ENCODE measurements at regions not wholly inside any gene's neighbourhood (a gene's known extent, or its start where the extent isn't known, plus 50 kb on each side); places are given as distances from the start of the nearest gene placed in this dataset.

DNA sequence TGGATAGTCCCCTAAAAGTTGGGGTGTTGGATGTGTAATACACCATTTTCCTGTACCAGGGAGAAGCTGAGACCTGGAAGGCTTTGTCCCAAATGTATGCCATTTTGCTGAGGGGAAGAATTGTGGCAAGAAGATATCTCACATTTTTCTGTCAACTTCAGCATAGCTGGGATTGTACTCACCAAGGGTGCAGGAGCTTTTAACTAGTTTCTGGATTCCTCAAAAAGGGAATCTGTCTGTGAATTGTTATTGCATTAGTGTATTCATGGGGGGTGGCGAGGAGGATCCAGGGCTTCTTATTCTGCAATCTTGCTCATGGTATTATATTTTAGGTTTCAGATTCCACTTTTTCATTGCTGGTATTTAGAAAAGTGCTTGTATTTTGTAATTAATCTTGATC lies 208.2 kb upstream of the MYOCD start:
- Mint-ChIP-seq H3K4me3 (ENCODE audit: low read depth, unreplicated experiment) (no peak overlapping the region), H3K27ac (ENCODE audit: unreplicated experiment) (no peak overlapping the region), H3K4me1 (ENCODE audit: low read depth, unreplicated experiment) (no peaks in the 10 kb centered on the region)

DNA sequence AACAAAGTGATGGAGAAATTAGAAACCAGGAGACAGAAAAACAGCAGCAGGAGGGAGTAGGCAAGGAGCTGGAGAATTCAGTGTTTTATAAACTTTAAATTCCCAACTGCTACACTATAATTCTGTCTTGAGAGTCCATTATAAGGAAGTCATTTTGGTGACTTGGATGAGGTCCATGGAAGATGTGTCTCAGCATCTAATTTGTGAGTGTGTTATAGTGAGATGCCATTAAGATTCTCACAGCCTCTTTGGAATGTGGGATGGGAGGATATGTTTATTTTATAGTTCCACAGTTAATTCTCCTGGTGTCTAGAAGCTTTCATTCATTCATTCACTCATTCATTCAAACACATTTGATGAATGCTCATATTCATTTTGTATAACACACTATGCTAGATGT lies 206.0 kb upstream of the MYOCD start:
- H3K4me3 Mint-ChIP-seq (ENCODE audit: low read depth, unreplicated experiment) = no peak overlapping the region
- H3K9me3 Mint-ChIP-seq (ENCODE audit: low read depth, unreplicated experiment) = peaks cover 7% of the 10 kb centered on the region
- H3K36me3 Mint-ChIP-seq (ENCODE audit: insufficient read depth, unreplicated experiment) = no peaks in the 10 kb centered on the region
- CTCF ChIA-PET = no interaction called here
- intact Hi-C loops (cut with micrococcal nuclease; ENCODE audit: unreplicated experiment) = no loop called here
- no TSS peak for BruUV-seq (replicated peaks)
- no peak for DNase-seq
- H3K27ac Mint-ChIP-seq (ENCODE audit: unreplicated experiment) = no peak overlapping the region
- no peaks in the 10 kb centered on the region for H3K27me3 Mint-ChIP-seq (ENCODE audit: unreplicated experiment)
- H3K4me1 Mint-ChIP-seq (ENCODE audit: low read depth, unreplicated experiment) = no peaks in the 10 kb centered on the region
- TF ChIP-seq, protein P1, sequence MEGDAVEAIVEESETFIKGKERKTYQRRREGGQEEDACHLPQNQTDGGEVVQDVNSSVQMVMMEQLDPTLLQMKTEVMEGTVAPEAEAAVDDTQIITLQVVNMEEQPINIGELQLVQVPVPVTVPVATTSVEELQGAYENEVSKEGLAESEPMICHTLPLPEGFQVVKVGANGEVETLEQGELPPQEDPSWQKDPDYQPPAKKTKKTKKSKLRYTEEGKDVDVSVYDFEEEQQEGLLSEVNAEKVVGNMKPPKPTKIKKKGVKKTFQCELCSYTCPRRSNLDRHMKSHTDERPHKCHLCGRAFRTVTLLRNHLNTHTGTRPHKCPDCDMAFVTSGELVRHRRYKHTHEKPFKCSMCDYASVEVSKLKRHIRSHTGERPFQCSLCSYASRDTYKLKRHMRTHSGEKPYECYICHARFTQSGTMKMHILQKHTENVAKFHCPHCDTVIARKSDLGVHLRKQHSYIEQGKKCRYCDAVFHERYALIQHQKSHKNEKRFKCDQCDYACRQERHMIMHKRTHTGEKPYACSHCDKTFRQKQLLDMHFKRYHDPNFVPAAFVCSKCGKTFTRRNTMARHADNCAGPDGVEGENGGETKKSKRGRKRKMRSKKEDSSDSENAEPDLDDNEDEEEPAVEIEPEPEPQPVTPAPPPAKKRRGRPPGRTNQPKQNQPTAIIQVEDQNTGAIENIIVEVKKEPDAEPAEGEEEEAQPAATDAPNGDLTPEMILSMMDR (IDR thresholded peaks at IDR 0.05; ENCODE audit: unreplicated experiment) = no peak

More for the DNA sequence above, 208.2 kb upstream of the MYOCD start:
- Mint-ChIP-seq H3K36me3 (ENCODE audit: insufficient read depth, unreplicated experiment) (no peaks in the 10 kb centered on the region), H3K27me3 (ENCODE audit: unreplicated experiment) (no peaks in the 10 kb centered on the region), H3K9me3 (ENCODE audit: low read depth, unreplicated experiment) (peaks cover 4% of the 10 kb centered on the region)
- CTCF ChIA-PET = no interaction called here
- DNase-seq = no peak
- BruUV-seq (replicated peaks) = no TSS peak
- intact Hi-C loops (cut with micrococcal nuclease; ENCODE audit: unreplicated experiment) = no loop called here
- TF ChIP-seq, protein P1 (IDR thresholded peaks at IDR 0.05; ENCODE audit: unreplicated experiment) = no peak

DNA sequence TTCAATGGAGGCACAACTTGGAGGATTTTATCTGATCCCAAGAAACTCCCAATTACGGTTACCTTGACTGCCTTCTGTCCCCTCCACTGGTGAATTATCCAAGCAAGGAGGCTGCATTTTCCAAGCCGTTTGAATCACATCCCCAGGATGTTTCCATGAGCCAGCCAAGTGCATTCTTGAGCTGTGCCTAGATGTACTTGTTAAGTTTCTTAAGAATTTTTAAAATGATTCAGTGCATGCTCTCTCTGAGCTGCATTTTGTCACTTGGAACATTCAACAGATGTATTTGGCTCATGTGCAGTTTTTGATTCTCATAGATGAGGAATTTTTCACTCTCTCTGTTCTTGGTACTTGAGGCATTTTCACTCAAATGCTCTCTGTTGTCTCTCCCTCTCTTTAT lies 202.6 kb upstream of the MYOCD start:
- H3K27ac Mint-ChIP-seq (ENCODE audit: unreplicated experiment) = no peak overlapping the region
- no peak for DNase-seq
- no peaks in the 10 kb centered on the region for H3K27me3 Mint-ChIP-seq (ENCODE audit: unreplicated experiment)
- no peak overlapping the region for H3K4me3 Mint-ChIP-seq (ENCODE audit: low read depth, unreplicated experiment)
- TF ChIP-seq, protein P1 (IDR thresholded peaks at IDR 0.05; ENCODE audit: unreplicated experiment) = no peak
- H3K36me3 Mint-ChIP-seq (ENCODE audit: insufficient read depth, unreplicated experiment) = no peaks in the 10 kb centered on the region
- peaks cover 3% of the 10 kb centered on the region for H3K9me3 Mint-ChIP-seq (ENCODE audit: low read depth, unreplicated experiment)
- intact Hi-C loops (cut with micrococcal nuclease; ENCODE audit: unreplicated experiment) = no loop called here
- no TSS peak for BruUV-seq (replicated peaks)
- CTCF ChIA-PET = no interaction called here
- no peaks in the 10 kb centered on the region for H3K4me1 Mint-ChIP-seq (ENCODE audit: low read depth, unreplicated experiment)

DNA sequence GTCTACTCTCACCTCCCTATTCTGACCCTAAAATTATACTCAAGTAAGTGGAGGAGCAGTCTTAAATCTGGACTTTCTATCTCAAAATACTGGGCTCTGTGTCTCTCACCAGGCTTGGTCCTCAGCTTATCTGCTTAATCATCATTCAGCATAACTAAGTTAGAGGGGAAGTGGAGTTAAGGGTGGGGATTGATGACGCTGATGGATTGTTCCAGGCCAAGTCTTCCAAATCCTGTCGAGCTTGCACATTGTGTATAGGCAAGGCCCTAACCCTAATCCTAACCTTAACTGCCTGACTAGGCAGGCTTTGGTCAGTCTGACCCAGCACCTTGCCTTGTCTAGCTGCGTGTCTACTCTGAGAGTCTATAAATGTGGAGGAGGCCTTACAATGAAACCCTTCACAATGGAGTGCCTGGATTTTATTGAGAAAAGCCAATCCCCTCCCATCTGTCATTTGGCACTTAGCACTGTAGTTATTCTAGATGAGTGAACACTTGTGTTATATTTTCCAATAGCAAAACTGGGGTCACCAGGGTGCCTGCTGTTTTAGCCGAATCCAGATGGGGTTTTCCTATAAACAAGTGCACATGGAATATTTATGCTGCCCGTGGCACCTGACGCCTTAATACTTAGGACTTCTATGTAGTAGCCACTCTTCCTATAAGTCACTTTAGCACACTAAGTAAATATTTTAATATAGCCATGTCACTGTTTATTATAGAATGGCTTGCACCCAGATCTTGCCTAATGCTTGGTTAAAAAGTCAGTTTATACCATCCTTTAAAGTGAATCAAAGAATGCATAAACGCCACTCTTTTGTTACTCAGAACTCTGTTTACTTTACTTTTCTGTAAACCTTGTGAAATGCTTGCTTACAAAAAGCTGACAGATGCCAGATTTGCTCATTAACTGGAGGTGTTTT lies 193.2 kb upstream of the MYOCD start:
- Mint-ChIP-seq H3K4me3 (ENCODE audit: low read depth, unreplicated experiment) (no peak overlapping the region), H3K9me3 (ENCODE audit: low read depth, unreplicated experiment) (no peaks in the 10 kb centered on the region), H3K4me1 (ENCODE audit: low read depth, unreplicated experiment) (no peaks in the 10 kb centered on the region), H3K27me3 (ENCODE audit: unreplicated experiment) (no peaks in the 10 kb centered on the region), H3K27ac (ENCODE audit: unreplicated experiment) (no peak overlapping the region), H3K36me3 (ENCODE audit: insufficient read depth, unreplicated experiment) (no peaks in the 10 kb centered on the region)
- intact Hi-C loops (cut with micrococcal nuclease; ENCODE audit: unreplicated experiment) = no loop called here
- BruUV-seq (replicated peaks) = no TSS peak
- CTCF ChIA-PET = no interaction called here
- no peak for DNase-seq
- TF ChIP-seq, protein P1 (IDR thresholded peaks at IDR 0.05; ENCODE audit: unreplicated experiment) = no peak
